Uterus (tissue), 2 donors: ENCODE measurements at regions not wholly inside any gene's neighbourhood (a gene's known extent, or its start where the extent isn't known, plus 50 kb on each side); places are given as distances from the start of the nearest gene placed in this dataset.

Experiments used
- CTCF ChIP-seq, 4 experiments: fragments of 200-600 bp in 2 of 4; fragments of 450-650 bp in 2 of 4; sonication (generic) in 2 of 4; IDR thresholded peaks; one replicate each; pipeline ENCODE4 v1.5.1; 2016 to 2019; ENCODE audit warnings: antibody characterized with exemption in 4 of 4, mild to moderate bottlenecking in 2 of 4, moderate library complexity in 1 of 4
- POLR2A ChIP-seq, 2 donors: fragments of 450-650 bp; IDR thresholded peaks; one replicate each; pipeline ENCODE4 v1.6.1; 2016; ENCODE audit warnings: antibody characterized with exemption in 2 of 2, mild to moderate bottlenecking in 1 of 2, moderate library complexity in 1 of 2

- TF ChIP-seq CTCF (IDR thresholded peaks at IDR 0.05) (no peak), POLR2A (IDR thresholded peaks at IDR 0.05) (no peak)
Measured at GRCh38 chr10:9560976-9561375, 1456.7 kb upstream of the CELF2 start.
